ENCODE measurements at regions not wholly inside any gene's neighbourhood (a gene's known extent, or its start where the extent isn't known, plus 50 kb on each side); places are given as distances from the start of the nearest gene placed in this dataset.

- Mint-ChIP-seq H3K36me3 (no peaks in the 10 kb centered on the region), H3K4me3 (no peak overlapping the region), H3K9me3 (peaks cover 8% of the 10 kb centered on the region; the same call in 1 of the 2 replicates), H3K27me3 (ENCODE audit: low read depth) (no peaks in the 10 kb centered on the region), H3K27ac (no peak overlapping the region), H3K4me1 (peaks cover 6% of the 10 kb centered on the region)
- no peak for TF ChIP-seq CREB1 (CRISPR knock-in tag; IDR thresholded peaks at IDR 0.05)
- no peak for TF ChIP-seq JAZF1 (CRISPR knock-in tag; IDR thresholded peaks at IDR 0.05)
- TF ChIP-seq ATF1 (CRISPR knock-in tag; IDR thresholded peaks at IDR 0.05), result no peak
- TF ChIP-seq ZMAT4 (CRISPR knock-in tag; IDR thresholded peaks at IDR 0.05), result no peak
- TF ChIP-seq ZNF512 (CRISPR knock-in tag; IDR thresholded peaks at IDR 0.05; ENCODE audit: borderline replicate concordance), result no peak
- no peak for TF ChIP-seq NFE2L1 (CRISPR knock-in tag; IDR thresholded peaks at IDR 0.05)
- TF ChIP-seq AR (CRISPR knock-in tag; IDR thresholded peaks at IDR 0.05), result no peak
- no peak for TF ChIP-seq ZNF263 (CRISPR knock-in tag; IDR thresholded peaks at IDR 0.05; ENCODE audit: low read depth)
- TF ChIP-seq FOXP4 (CRISPR knock-in tag; IDR thresholded peaks at IDR 0.05), result no peak
- TF ChIP-seq E2F1 (CRISPR knock-in tag; IDR thresholded peaks at IDR 0.05), result no peak
- TF ChIP-seq GTF2I (CRISPR knock-in tag; conservative IDR thresholded peaks at IDR 0.05), result no peak
- TF ChIP-seq ZNF423 (CRISPR knock-in tag; IDR thresholded peaks at IDR 0.05), result no peak
- TF ChIP-seq SOX15 (CRISPR knock-in tag; IDR thresholded peaks at IDR 0.05), result no peak
- TF ChIP-seq MYBL2 (CRISPR knock-in tag; IDR thresholded peaks at IDR 0.05), result no peak
- TF ChIP-seq GABPB1 (CRISPR knock-in tag; IDR thresholded peaks at IDR 0.05), result no peak
- TF ChIP-seq CREM (CRISPR knock-in tag; IDR thresholded peaks at IDR 0.05), result no peak
- ChIA-PET POLR2A (no interaction called here), CTCF (no interaction called here)
- ATAC-seq (no peak), DNase-seq (ENCODE audit: low spot score) (no peak)
Measured at GRCh38 chr13:111609631-111610030, 289.2 kb downstream of the TEX29 start.

- CTCF ChIA-PET, result interaction anchor here (1.4 kb wide), 1 partner anchor 136 kb away, joined by 5 read pairs; no protein-coding TSS in a partner anchor
- TF ChIP-seq ZMAT4 (CRISPR knock-in tag; IDR thresholded peaks at IDR 0.05), result no peak
- H3K27ac Mint-ChIP-seq, result no peak overlapping the region
- peaks cover 8% of the 10 kb centered on the region; the same call in 1 of the 2 replicates for H3K9me3 Mint-ChIP-seq
- POLR2A ChIA-PET, result no interaction called here
- ATAC-seq, result no peak
- no peak for DNase-seq (ENCODE audit: low spot score)
- H3K27me3 Mint-ChIP-seq (ENCODE audit: low read depth), result no peaks in the 10 kb centered on the region
- H3K4me1 Mint-ChIP-seq, result peaks cover 6% of the 10 kb centered on the region
- H3K36me3 Mint-ChIP-seq, result no peaks in the 10 kb centered on the region
- no peak overlapping the region for H3K4me3 Mint-ChIP-seq
Measured at GRCh38 chr13:111610081-111610480, 289.6 kb downstream of the TEX29 start.

Measured in WTC11 (cell line).